ENCODE measurements at regions not wholly inside any gene's neighbourhood (a gene's known extent, or its start where the extent isn't known, plus 50 kb on each side); places are given as distances from the start of the nearest gene placed in this dataset.

DNA sequence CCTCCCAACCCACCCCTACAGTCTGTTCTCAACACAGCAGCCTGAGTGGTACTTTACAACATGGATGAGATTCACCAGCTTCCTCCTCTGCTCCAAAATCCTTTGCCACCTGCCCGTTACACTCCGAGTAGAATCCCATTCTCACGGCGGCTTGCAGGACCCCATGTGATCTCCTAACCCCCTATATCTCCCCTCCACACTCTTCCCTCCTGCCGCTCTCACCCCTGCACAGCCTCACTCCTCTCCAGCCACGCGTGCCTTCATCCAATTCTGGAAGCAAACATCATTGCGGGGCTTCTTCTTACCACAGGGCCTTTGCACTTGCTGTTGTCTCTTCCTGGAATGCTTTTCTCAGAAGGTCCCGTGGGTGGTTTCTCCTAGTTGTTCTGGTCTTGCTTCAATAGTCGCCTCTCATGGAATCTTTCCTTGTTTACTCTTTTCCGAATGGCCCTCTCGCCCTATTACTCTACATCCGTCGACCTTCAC is 472.3 kb downstream of the CDH26 start:
- TF ChIP-seq, protein P1, sequence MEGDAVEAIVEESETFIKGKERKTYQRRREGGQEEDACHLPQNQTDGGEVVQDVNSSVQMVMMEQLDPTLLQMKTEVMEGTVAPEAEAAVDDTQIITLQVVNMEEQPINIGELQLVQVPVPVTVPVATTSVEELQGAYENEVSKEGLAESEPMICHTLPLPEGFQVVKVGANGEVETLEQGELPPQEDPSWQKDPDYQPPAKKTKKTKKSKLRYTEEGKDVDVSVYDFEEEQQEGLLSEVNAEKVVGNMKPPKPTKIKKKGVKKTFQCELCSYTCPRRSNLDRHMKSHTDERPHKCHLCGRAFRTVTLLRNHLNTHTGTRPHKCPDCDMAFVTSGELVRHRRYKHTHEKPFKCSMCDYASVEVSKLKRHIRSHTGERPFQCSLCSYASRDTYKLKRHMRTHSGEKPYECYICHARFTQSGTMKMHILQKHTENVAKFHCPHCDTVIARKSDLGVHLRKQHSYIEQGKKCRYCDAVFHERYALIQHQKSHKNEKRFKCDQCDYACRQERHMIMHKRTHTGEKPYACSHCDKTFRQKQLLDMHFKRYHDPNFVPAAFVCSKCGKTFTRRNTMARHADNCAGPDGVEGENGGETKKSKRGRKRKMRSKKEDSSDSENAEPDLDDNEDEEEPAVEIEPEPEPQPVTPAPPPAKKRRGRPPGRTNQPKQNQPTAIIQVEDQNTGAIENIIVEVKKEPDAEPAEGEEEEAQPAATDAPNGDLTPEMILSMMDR (conservative IDR thresholded peaks at IDR 0.05; ENCODE audit: low read depth, low read length), result no peak
- TF ChIP-seq RFX5 (IDR thresholded peaks at IDR 0.05; ENCODE audit: low read depth, low read length) (no peak), POLR2A (IDR thresholded peaks at IDR 0.05; ENCODE audit: low read depth, low read length) (no peak), NFE2L2 (IDR thresholded peaks at IDR 0.05; ENCODE audit: low read depth, low read length) (no peak), FOS (IDR thresholded peaks at IDR 0.05; ENCODE audit: low read depth, low read length) (no peak), MAZ (IDR thresholded peaks at IDR 0.05; ENCODE audit: borderline replicate concordance, low read depth, low read length) (no peak), RAD21 (IDR thresholded peaks at IDR 0.05; ENCODE audit: low read length) (no peak), MXI1 (IDR thresholded peaks at IDR 0.05; ENCODE audit: borderline replicate concordance, low read depth, low read length) (no peak), CEBPB (IDR thresholded peaks at IDR 0.05; ENCODE audit: low read depth, low read length) (no peak), SMC3 (IDR thresholded peaks at IDR 0.05; ENCODE audit: low read depth, low read length) (no peak), CHD1 (IDR thresholded peaks at IDR 0.05; ENCODE audit: low read depth, low read length) (no peak), MAFK (IDR thresholded peaks at IDR 0.05; ENCODE audit: low read depth, low read length) (no peak)
- TF ChIP-seq, protein P2, sequence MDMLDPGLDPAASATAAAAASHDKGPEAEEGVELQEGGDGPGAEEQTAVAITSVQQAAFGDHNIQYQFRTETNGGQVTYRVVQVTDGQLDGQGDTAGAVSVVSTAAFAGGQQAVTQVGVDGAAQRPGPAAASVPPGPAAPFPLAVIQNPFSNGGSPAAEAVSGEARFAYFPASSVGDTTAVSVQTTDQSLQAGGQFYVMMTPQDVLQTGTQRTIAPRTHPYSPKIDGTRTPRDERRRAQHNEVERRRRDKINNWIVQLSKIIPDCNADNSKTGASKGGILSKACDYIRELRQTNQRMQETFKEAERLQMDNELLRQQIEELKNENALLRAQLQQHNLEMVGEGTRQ (IDR thresholded peaks at IDR 0.05; ENCODE audit: low read depth, low read length), result no peak
